PC-9 (cell line): ENCODE measurements at regions not wholly inside any gene's neighbourhood (a gene's known extent, or its start where the extent isn't known, plus 50 kb on each side); places are given as distances from the start of the nearest gene placed in this dataset.

ENCODE experiments used
- BruUV-seq: library from RNA; stranded (reverse); fragments of 400-500 nt; replicated peaks from 2 replicates; lab custom pipeline; 2021; lab: Mats Ljungman, UMichigan
- CTCF ChIA-PET: fragments of 300-600 bp; sonication (Branson Sonifier 250); formaldehyde crosslinking; loops from one replicate; lab custom pipeline; 2022; ENCODE audit warnings: antibody characterized with exemption; lab: Charles Lee
- POLR2A ChIA-PET: fragments of 300-600 bp; sonication (Branson Sonifier 250); formaldehyde crosslinking; loops from one replicate; lab custom pipeline; 2022; ENCODE audit warnings: antibody characterized with exemption; ENCODE audit not compliant: unreplicated experiment; lab: Charles Lee
- DNase-seq, 2 experiments: peaks; one replicate each; pipeline versions ENCODE4 v3.0.0 to v3.0.0-alpha.2; 2015 to 2022; ENCODE audit warnings: mixed read lengths in 1 of 2
- H2AFZ ChIP-seq: fragments of 200-600 bp; sonication (generic); 2 replicates; pipeline ENCODE4 v1.8.1; 2017; ENCODE audit warnings: antibody characterized with exemption
- H3F3A ChIP-seq: fragments of 200-600 bp; sonication (generic); 2 replicates; pipeline ENCODE4 v1.8.1; 2017; ENCODE audit warnings: antibody characterized with exemption, mild to moderate bottlenecking, low read depth; ENCODE audit not compliant: insufficient read depth
- H3K27ac ChIP-seq: fragments of 200-600 bp; sonication (generic); 2 replicates; pipeline ENCODE4 v1.6.1; 2016; ENCODE audit warnings: mixed run types
- H3K27me3 ChIP-seq: fragments of 200-600 bp; sonication (generic); 2 replicates; pipeline ENCODE4 v1.6.1; 2016; ENCODE audit warnings: low read depth, mixed run types; ENCODE audit not compliant: insufficient read depth
- H3K36me3 ChIP-seq: fragments of 200-600 bp; sonication (generic); 2 replicates; pipeline ENCODE4 v1.6.1; 2016; ENCODE audit warnings: low read depth, mixed run types
- H3K4me1 ChIP-seq: fragments of 200-600 bp; sonication (generic); replicated peaks from 2 replicates; pipeline ENCODE4 v1.6.1; 2016; ENCODE audit warnings: mixed run types; ENCODE audit not compliant: insufficient read depth
- H3K4me2 ChIP-seq: fragments of 200-600 bp; sonication (generic); 2 replicates; pipeline ENCODE4 v1.6.1; 2017; ENCODE audit warnings: mixed run types
- H3K4me3 ChIP-seq: fragments of 200-600 bp; sonication (generic); 2 replicates; pipeline ENCODE4 v1.6.1; 2016; ENCODE audit warnings: mixed run types
- H3K79me2 ChIP-seq: fragments of 200-600 bp; sonication (generic); 2 replicates; pipeline ENCODE4 v1.6.1; 2017; ENCODE audit warnings: low read depth, mixed run types
- H3K9me2 ChIP-seq: fragments of 200-600 bp; sonication (generic); 2 replicates; pipeline ENCODE4 v1.8.1; 2017; ENCODE audit warnings: mild to moderate bottlenecking; ENCODE audit not compliant: insufficient read depth
- H3K9me3 ChIP-seq: fragments of 200-600 bp; sonication (generic); 2 replicates; pipeline ENCODE4 v1.8.1; 2016; ENCODE audit warnings: low read depth; ENCODE audit not compliant: insufficient read depth
- H4K20me1 ChIP-seq: fragments of 200-600 bp; sonication (generic); 2 replicates; pipeline ENCODE4 v1.8.1; 2017; ENCODE audit not compliant: insufficient read depth
- EZH2 ChIP-seq: fragments of 200-600 bp; sonication (generic); IDR thresholded peaks from 2 replicates; pipeline ENCODE4 v1.8.0; 2017; ENCODE audit warnings: antibody characterized with exemption, low read depth
- intact Hi-C: fragments of 100-400 bp; cut with micrococcal nuclease; formaldehyde crosslinking; loops from one replicate; pipeline ENCODE4 v1.10.0; 2022; ENCODE audit not compliant: unreplicated experiment
- TF ChIP-seq, protein P1 (sequence below): fragments of 200-600 bp; sonication (generic); conservative IDR thresholded peaks from 2 replicates; pipeline ENCODE4 v1.6.1; 2017; ENCODE audit warnings: mixed run types, antibody characterized with exemption, mild to moderate bottlenecking, moderate library complexity

- TF ChIP-seq EZH2, result no peak
- TF ChIP-seq, protein P1, sequence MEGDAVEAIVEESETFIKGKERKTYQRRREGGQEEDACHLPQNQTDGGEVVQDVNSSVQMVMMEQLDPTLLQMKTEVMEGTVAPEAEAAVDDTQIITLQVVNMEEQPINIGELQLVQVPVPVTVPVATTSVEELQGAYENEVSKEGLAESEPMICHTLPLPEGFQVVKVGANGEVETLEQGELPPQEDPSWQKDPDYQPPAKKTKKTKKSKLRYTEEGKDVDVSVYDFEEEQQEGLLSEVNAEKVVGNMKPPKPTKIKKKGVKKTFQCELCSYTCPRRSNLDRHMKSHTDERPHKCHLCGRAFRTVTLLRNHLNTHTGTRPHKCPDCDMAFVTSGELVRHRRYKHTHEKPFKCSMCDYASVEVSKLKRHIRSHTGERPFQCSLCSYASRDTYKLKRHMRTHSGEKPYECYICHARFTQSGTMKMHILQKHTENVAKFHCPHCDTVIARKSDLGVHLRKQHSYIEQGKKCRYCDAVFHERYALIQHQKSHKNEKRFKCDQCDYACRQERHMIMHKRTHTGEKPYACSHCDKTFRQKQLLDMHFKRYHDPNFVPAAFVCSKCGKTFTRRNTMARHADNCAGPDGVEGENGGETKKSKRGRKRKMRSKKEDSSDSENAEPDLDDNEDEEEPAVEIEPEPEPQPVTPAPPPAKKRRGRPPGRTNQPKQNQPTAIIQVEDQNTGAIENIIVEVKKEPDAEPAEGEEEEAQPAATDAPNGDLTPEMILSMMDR, result no peak
- no peaks in the 10 kb centered on the region for H3K36me3 ChIP-seq
- H3K4me2 ChIP-seq, result no peak overlapping the region
- H3K27ac ChIP-seq, result no peak overlapping the region
- intact Hi-C loops, result no loop called here
- no peaks in the 10 kb centered on the region for H3K79me2 ChIP-seq
- H4K20me1 ChIP-seq, result no peaks in the 10 kb centered on the region
- no peaks in the 10 kb centered on the region for H3K9me2 ChIP-seq
- CTCF ChIA-PET, result interaction anchor here (0.6 kb wide), 1 partner anchor 395 kb away, joined by 3 read pairs; no protein-coding TSS in a partner anchor
- no peaks in the 10 kb centered on the region for H3K9me3 ChIP-seq
- no peaks in the 10 kb centered on the region for H3F3A ChIP-seq
- POLR2A ChIA-PET, result no interaction called here
- no peak overlapping the region for H2AFZ ChIP-seq
- H3K4me1 ChIP-seq, result no peaks in the 10 kb centered on the region
- no TSS peak for BruUV-seq
- H3K4me3 ChIP-seq, result no peak overlapping the region
- no peak for DNase-seq
- no peaks in the 10 kb centered on the region for H3K27me3 ChIP-seq
These were observed 571.1 kb upstream of the ID2 start for GRCh38 chr2:8110716-8111115.

DNA sequence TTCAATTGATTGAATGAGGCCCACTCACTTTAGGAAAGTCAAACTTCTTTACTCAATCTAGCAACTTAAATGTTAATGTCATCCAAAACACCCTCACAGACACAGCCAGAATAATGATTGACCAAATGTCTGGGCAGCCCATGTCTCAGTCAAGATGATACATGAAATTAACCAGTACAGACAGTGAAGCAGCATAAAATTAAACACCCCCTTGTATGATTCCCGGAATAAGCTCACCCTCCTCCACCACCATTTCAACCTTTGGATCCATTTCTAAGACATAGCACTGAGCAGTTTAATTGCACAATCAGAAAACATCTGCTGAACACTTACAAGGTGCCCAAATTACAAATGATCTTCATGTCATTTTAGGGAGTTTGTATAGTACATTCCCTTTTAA, 570.7 kb upstream of the ID2 start:
- H3K4me3 ChIP-seq, result no peak overlapping the region
- BruUV-seq, result no TSS peak
- ChIA-PET CTCF (no interaction called here), POLR2A (no interaction called here)
- H3K9me2 ChIP-seq, result no peaks in the 10 kb centered on the region
- no peaks in the 10 kb centered on the region for H3F3A ChIP-seq
- no peaks in the 10 kb centered on the region for H4K20me1 ChIP-seq
- H3K79me2 ChIP-seq, result no peaks in the 10 kb centered on the region
- DNase-seq, result no peak
- no peak for TF ChIP-seq EZH2
- TF ChIP-seq, protein P1, result no peak
- H2AFZ ChIP-seq, result no peak overlapping the region
- intact Hi-C loops, result no loop called here
- no peaks in the 10 kb centered on the region for H3K9me3 ChIP-seq
- H3K36me3 ChIP-seq, result no peaks in the 10 kb centered on the region
- H3K27ac ChIP-seq, result no peak overlapping the region
- peaks cover 4% of the 10 kb centered on the region; the same call in 1 of the 2 replicates for H3K27me3 ChIP-seq
- no peak overlapping the region for H3K4me2 ChIP-seq
- H3K4me1 ChIP-seq, result no peaks in the 10 kb centered on the region

DNA sequence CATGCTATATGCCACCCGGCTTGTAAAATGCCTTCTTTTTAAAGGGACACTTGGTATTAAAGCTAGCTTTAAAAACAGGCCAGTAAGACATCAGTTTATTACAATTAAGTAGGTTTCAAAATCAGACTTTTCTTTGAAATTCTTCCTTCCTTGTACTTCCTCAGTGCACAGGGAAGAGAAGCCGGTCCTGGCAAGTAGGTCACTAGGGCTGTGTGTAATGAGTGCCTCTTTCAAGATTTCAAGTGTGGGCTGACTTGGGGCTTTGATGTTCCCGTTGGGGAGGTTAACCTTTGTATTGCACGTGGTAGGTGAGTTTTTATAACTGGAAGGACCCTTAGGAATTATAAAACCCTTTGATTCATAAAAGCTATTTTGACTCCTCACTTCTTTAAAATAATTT, 566.4 kb upstream of the ID2 start:
- Histone ChIP-seq H3K4me2 (no peak overlapping the region), H4K20me1 (no peaks in the 10 kb centered on the region), H2AFZ (no peak overlapping the region), H3K36me3 (no peaks in the 10 kb centered on the region), H3K9me3 (no peaks in the 10 kb centered on the region), H3K9me2 (no peaks in the 10 kb centered on the region), H3F3A (no peaks in the 10 kb centered on the region), H3K27ac (no peak overlapping the region), H3K27me3 (peaks cover 47% of the 10 kb centered on the region), H3K4me1 (no peaks in the 10 kb centered on the region), H3K79me2 (no peaks in the 10 kb centered on the region), H3K4me3 (no peak overlapping the region)
- DNase-seq, result no peak
- POLR2A ChIA-PET, result no interaction called here
- TF ChIP-seq, protein P1, result no peak
- no peak for TF ChIP-seq EZH2
- intact Hi-C loops, result no loop called here
- CTCF ChIA-PET, result no interaction called here
- BruUV-seq, result no TSS peak
